NCI-H2081 (cell line): ENCODE measurements at regions not wholly inside any gene's neighbourhood (a gene's known extent, or its start where the extent isn't known, plus 50 kb on each side); places are given as distances from the start of the nearest gene placed in this dataset.

Source experiments
- DNase-seq, 2 experiments: peaks; one replicate each; lab custom pipeline; 2025; lab: John Stamatoyannopoulos, UW

- no peak for DNase-seq
Measured at GRCh38 chr5:26231316-26231715, 807.1 kb downstream of the CDH9 start.

GRCh38 chr5:26229848-26230247 is 808.5 kb downstream of the CDH9 start:
- DNase-seq = no peak

- DNase-seq = no peak
Measured at GRCh38 chr5:26227245-26227644, 811.1 kb downstream of the CDH9 start.

- DNase-seq = no peak
Measured at GRCh38 chr5:26205121-26205520, 833.3 kb downstream of the CDH9 start.

- no peak for DNase-seq
Measured at GRCh38 chr5:26193626-26194025, 844.8 kb downstream of the CDH9 start.

- no peak for DNase-seq
Measured at GRCh38 chr5:26192486-26192885, 845.9 kb downstream of the CDH9 start.

GRCh38 chr5:26181582-26181981 is 856.8 kb downstream of the CDH9 start:
- no peak for DNase-seq

GRCh38 chr5:26148569-26149107 is 889.7 kb downstream of the CDH9 start:
- no peak for DNase-seq

- no peak for DNase-seq
Measured at GRCh38 chr5:26143259-26143658, 895.1 kb downstream of the CDH9 start.

GRCh38 chr5:26121338-26121737 is 917.0 kb downstream of the CDH9 start:
- DNase-seq = peak in 1 of 2 experiments; percentile 27

- no peak for DNase-seq
Measured at GRCh38 chr5:26104175-26104574, 934.2 kb downstream of the CDH9 start.

- no peak for DNase-seq
Measured at GRCh38 chr5:26060212-26060611, 978.2 kb downstream of the CDH9 start.

GRCh38 chr5:26054594-26054993 is 983.8 kb downstream of the CDH9 start:
- no peak for DNase-seq

- DNase-seq = no peak
Measured at GRCh38 chr5:26034813-26035212, 1003.6 kb downstream of the CDH9 start.

- DNase-seq = no peak
Measured at GRCh38 chr5:26031481-26031880, 1006.9 kb downstream of the CDH9 start.

GRCh38 chr5:26026044-26026443 is 1012.3 kb downstream of the CDH9 start:
- no peak for DNase-seq

- no peak for DNase-seq
Measured at GRCh38 chr5:26024774-26025173, 1013.6 kb downstream of the CDH9 start.

GRCh38 chr5:26023361-26023760 is 1015.0 kb downstream of the CDH9 start:
- DNase-seq = no peak

- no peak for DNase-seq
Measured at GRCh38 chr5:26014206-26014605, 1024.2 kb downstream of the CDH9 start.

GRCh38 chr5:26012078-26012477 is 1026.3 kb downstream of the CDH9 start:
- DNase-seq = no peak

- no peak for DNase-seq
Measured at GRCh38 chr5:26009742-26010141, 1028.6 kb downstream of the CDH9 start.

- DNase-seq = no peak
Measured at GRCh38 chr5:26003966-26004365, 1034.4 kb downstream of the CDH9 start.

- DNase-seq = no peak
Measured at GRCh38 chr5:25995209-25995608, 1043.2 kb downstream of the CDH9 start.

GRCh38 chr5:25993701-25994100 is 1044.7 kb downstream of the CDH9 start:
- DNase-seq = no peak

- no peak for DNase-seq
Measured at GRCh38 chr5:25991639-25992038, 1046.7 kb downstream of the CDH9 start.
